Fibroblast of peridontal ligament (primary cell): ENCODE measurements at regions not wholly inside any gene's neighbourhood (a gene's known extent, or its start where the extent isn't known, plus 50 kb on each side); places are given as distances from the start of the nearest gene placed in this dataset.

Experiments
- DNase-seq: peaks from one replicate; pipeline ENCODE4 v3.0.0-alpha.2; 2010; ENCODE audit errors: extremely low read depth

DNA sequence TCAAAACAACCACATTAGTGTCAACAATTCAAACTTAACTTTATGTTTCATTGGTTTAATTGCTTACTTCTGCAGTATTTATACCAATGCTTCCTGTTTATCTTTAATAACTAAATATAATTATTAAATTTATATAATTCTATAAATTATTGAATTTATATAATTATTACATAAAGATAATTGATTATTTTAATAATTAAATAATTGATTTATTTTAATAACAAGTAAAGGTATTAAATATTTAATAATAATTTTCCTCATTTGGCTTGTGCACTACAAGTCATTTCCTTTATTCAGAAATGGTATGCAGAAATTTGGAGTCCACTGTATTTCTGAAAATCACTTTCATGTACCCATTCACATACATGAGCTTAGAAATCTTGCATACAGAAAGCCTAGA is 156.2 kb upstream of the NSMCE3 start:
- DNase-seq = no peak

GRCh38 chr15:29424118-29424517 is 154.5 kb upstream of the NSMCE3 start:
- no peak for DNase-seq

DNA sequence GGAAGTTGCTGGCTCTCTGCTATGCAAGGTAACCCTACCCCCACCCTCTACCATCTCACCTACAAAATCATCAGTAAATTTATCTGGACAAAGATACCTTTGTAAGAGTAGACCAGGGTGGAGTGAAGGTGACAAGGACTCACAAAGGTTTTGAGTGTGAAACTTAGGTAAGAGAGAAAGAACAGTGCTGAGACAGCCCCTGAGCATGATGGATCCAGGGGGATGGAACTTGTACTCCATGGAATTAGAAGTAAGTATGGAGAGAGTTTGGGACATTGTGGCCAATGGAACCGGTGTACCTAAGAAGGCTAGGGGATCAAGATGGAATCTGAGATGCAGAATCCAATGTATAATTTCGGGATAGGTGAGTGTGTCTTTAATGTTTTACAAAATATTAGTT is 153.0 kb upstream of the NSMCE3 start:
- no peak for DNase-seq

DNA sequence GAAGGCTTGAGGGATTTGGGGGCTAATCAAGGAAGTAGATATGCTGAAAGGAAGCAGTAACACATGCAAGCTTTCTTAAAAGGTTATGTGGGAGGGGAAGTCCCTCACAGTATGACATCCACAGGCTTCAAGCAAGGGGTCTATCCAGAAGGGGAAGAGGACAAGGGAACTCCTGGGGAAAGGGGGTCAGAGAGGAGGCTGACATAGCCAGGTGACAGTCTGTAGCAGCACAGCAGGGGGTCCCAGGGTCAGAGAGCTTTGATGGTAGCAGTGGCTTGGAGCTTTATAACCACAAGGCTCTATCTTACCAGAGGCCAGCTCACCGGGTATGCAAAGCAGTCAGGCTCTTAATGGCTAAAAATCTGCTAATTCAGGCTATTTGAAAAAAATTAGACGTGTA is 150.6 kb upstream of the NSMCE3 start:
- DNase-seq = no peak

DNA sequence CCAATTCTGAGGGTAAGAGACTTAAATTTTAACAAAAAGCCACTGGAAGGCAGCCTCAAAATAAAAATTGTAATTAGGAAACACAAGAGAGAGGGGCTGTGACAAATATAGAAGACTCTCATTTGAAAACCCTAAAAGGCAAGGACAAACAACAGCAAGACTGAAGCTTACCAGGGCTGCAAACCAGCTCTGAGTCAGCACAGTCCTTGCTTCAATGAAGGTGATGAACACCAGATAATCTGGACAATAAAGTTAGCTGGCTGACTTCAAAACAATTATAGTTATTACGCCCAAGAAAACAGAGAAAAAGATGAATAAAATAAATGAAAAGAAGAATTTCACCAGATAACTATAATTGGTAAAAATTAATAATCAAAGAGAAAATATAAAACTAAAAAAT is 149.3 kb upstream of the NSMCE3 start:
- DNase-seq = no peak

DNA sequence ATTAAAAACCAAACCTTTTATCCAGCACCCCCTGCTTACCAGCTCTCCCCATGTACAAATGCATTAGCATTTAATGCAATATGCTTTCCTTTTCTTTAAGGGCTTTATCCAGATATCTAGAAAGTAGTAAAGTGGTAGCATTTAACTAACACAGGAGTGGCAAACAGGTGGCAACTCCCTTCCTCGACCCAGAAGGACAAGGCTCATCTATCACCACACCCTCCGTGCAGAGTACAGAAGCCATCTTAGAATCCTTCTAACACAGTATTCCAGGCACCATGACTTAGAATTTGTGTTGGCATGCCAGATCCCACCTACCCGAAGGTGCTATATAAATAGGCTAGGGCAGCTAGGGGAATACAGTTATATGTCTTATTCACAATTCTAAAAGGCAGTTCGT is 148.6 kb upstream of the NSMCE3 start:
- no peak for DNase-seq

DNA sequence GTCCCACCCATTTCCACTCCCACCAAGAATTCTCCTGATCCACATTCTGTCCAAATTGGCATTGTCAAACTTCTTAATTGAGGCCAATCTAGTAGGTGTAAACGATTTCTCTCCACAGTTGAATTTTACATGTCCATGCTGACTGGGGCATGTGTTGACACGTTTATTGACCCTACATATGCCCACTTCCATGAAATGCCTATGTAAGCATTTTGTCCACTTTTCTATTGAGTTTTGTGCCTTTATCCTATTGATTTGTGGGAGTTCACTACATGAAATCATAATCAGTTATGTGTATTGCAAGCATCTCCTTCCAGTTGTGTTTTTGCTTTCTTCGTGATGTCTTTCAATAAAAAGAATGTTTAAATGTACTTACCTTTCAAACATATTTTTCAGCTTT is 141.7 kb upstream of the NSMCE3 start:
- DNase-seq = no peak

DNA sequence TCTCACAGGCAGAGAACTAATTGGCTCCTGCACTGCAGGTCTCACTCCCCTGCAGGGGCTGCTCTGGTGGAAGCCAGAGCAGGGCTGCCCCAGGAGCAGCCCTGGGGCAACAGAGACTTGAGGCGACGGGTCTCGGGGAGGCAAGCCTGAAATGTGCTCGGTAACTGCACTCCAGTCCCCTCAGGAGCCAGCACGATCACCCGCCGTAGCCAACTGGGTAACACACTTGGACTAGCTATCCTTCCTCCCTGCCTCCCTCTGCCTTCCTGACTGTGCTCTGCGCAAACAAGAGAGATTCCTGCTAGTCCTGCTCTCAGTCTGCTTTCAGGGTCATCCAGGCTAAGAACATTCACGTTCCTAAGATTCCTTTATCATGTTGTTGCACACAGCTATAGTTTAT is 140.7 kb upstream of the NSMCE3 start:
- DNase-seq = no peak

DNA sequence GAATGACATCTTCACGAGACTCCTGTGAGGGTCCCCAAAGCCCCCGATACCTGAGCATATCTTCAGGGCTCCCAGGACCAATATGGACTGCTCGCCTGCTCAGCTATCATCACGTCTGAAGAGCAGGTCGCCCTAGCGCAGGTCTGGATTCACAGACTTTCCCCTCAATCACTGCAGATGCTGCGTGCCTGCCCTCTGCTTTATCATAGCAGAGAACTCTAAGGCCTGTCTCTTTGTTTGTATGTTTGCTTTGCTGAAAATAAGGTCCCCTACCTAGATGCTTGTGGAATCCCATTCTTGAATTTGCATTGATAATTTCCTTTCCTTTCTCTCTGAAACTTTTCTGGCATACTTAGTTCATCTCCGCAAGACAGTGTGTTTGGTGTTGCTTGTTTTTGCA is 140.3 kb upstream of the NSMCE3 start:
- no peak for DNase-seq

GRCh38 chr15:29405564-29405963 is 135.9 kb upstream of the NSMCE3 start:
- DNase-seq = no peak

DNA sequence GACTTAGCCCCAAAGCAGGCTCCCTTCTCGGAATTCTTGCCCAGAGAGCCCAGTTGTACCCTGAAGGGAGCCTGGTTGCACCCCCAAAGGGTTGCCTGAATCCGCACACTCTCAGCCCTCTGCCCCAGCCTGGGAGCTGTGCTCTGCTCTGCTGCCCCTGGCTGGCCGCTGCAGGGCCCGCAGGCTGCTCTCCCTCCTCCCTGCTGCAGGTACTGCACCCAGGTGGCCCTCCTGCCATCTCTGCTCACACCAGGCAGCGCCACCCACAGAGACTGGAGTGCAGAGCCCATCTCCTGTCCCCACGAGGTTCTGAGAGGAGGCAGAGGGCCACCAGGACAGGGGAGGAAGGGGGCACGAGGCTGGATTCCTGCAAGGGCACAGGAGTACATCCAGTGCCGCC is 134.2 kb upstream of the NSMCE3 start:
- no peak for DNase-seq

- DNase-seq = no peak
Measured at GRCh38 chr15:29401644-29402043, 132.0 kb upstream of the NSMCE3 start.

DNA sequence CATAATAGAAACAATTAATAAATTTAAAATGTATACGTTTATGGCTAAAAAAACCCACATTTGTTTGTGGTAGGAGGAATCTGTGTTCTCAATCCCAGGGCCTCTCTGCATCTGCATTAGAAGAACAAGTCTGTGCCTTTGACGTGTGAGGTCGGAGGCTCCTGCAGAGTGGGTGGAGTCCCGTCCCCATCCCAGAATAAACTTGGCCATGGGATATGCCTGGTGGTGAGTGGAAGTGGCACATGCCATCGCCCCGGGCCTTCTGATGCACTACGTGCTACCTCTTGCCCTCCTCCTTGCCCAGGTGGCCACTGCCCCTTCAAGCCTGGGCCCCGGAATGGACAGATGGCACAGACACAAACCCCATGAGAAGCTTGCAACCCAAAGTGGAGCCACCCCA is 131.1 kb upstream of the NSMCE3 start:
- DNase-seq = no peak

GRCh38 chr15:29398907-29399306 is 129.3 kb upstream of the NSMCE3 start:
- no peak for DNase-seq

DNA sequence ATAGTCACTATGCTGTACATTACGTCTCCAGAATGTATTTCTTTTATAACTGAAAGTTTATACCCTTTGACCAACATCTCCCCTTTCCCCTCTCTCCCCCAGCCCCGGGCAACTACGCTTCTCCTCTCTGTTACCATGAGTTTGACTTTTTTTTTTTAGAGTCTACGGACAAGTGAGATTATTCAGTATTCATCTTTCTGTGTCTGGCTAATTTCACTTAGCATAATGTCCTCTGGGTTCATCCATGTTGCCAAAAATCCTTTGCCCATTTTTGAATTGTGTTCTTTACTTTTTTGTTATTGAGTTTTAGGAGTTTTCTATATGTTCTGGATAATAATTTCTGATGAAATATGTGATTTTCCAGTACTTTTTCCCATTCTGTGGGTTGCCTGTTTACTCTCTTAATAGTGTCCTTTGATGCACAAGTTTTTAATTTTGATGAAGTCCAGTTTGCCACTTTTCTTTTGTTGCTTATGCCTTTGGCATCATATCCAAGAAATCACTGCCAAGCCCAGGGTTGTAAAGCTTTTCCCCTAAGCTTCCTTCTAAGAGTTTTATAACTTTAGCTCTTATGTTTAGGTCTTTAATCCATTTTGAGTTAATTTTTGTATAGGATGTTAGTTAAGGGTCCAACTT is 126.7 kb upstream of the NSMCE3 start:
- no peak for DNase-seq

GRCh38 chr15:29393443-29393842 is 123.8 kb upstream of the NSMCE3 start:
- no peak for DNase-seq

DNA sequence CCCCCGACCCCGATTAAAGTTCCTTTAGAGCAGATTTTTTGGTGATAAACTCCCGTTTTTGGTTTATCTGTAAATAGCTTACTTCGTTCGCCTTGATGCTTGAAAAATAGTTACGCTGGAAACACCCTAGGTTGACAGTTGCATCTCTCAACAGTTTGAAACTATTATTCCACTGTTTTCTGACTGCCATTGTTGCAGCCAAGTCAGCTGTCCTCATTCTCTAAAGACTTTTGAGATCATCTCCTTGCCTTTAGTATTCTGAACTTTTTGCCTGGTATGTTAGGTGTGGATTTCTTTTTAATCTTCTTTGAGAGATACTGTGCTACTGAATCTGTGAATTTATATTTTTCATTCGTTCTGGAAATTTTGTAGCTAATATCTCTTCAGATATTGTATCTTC is 122.7 kb upstream of the NSMCE3 start:
- no peak for DNase-seq

DNA sequence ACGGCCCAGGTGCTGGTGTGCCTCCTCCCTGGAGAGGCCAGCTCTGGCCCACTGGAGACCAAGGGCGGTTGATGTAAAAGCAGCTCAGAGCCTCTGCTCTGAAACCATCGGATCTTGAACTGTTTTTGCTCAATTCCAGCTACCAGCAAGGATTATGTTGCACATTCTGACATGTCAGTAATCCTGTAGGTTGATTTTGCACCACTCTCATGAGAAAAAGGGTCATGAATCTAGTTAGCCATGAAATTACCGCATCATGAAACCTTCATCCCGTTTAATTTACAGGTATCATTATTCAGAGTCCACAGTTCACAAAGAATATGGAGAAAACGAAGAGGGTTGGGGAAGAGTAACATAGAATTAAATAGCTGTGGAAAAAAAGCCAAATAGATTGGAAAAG is 120.4 kb upstream of the NSMCE3 start:
- no peak for DNase-seq

DNA sequence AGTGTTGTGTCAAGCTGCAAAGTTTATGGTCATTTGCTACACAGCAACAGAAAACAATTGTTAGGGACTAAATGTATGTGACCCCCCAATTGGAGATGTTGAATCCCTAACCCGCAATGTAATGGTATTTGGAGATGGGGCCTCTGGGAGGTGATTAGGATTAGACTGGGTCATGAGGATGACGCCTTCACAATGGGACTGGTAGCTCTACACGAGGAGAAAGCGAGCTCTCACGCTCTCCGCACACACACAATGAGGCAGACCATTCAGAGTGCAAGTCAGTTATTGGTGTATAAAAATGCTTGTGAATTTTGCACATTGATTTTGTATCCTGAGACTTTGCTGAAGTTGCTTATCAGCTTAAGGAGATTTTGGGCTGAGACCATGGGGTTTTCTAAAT is 116.9 kb upstream of the NSMCE3 start:
- DNase-seq = no peak

- DNase-seq = no peak
Measured at GRCh38 chr15:29383367-29383766, 113.7 kb upstream of the NSMCE3 start.

DNA sequence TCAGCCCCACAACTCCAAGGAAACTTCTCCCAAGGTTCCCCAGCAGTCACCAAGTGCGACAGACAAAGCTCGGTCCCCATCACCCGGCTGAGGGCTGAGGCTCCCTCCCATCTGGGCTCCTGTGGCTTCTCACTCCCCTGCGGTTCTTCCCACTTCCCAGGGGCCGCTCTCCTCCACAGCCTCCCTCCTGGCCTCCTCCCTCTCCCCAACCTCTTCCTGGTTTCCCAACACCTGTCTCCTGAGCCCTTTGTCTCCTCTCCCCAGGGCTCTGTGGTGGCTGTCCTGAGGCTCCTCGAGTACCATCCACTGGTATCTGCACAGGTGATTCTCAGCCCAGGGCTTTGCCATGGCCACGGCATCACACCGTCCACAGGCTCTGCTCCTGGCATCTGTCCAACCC is 113.2 kb upstream of the NSMCE3 start:
- DNase-seq = no peak

GRCh38 chr15:29380466-29380865 is 110.8 kb upstream of the NSMCE3 start:
- no peak for DNase-seq

GRCh38 chr15:29379647-29380046 is 110.0 kb upstream of the NSMCE3 start:
- no peak for DNase-seq

GRCh38 chr15:29377161-29377560 is 107.5 kb upstream of the NSMCE3 start:
- DNase-seq = no peak

DNA sequence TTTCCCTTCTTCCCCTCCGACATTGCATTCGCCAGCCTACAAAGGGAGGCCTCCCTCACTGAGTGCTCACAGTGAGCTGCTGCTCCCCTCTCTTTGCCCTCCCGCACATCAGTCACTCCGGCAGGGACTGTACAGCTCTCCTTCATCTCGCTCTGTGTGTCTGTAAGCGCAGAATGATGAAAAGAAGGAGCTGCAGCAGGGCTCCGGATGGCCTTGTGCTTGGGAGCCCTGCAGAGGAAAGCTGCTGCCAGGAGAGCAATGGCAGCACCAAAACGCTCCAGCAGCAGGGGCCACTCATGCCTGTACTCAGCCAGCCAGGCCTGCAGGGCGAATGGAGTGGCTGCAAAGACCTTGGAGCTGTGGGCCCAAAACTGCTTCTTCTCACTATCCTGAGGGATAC is 107.0 kb upstream of the NSMCE3 start:
- DNase-seq = no peak
